Coronary artery (tissue), 2 donors: ENCODE measurements at regions not wholly inside any gene's neighbourhood (a gene's known extent, or its start where the extent isn't known, plus 50 kb on each side); places are given as distances from the start of the nearest gene placed in this dataset.

ENCODE experiments used
- DNase-seq: peaks from one replicate; pipeline ENCODE4 v3.0.0-alpha.2; 2017; ENCODE audit warnings: low spot score
- H3K27ac ChIP-seq, 2 donors: fragments of 200-600 bp; sonication (generic); one replicate each; pipeline ENCODE4 v1.5.1; 2016 to 2019
- H3K4me3 ChIP-seq: fragments of 200-600 bp; sonication (generic); 2 replicates; pipeline ENCODE4 v1.5.1; 2016; ENCODE audit warnings: mild to moderate bottlenecking, moderate library complexity
- CTCF ChIP-seq: fragments of 200-600 bp; sonication (generic); IDR thresholded peaks from one replicate; pipeline ENCODE4 v1.5.1; 2019; ENCODE audit warnings: antibody characterized with exemption

GRCh38 chr1:38272515-38272914, 225.9 kb upstream of the POU3F1 start:
- no peak for DNase-seq
- Histone ChIP-seq H3K4me3 (no peak overlapping the region), H3K27ac (no peak overlapping the region)
- no peak for TF ChIP-seq CTCF

GRCh38 chr1:38270849-38271633, 224.4 kb upstream of the POU3F1 start:
- TF ChIP-seq CTCF: no peak
- Histone ChIP-seq H3K4me3 (no peak overlapping the region), H3K27ac (no peak overlapping the region)
- no peak for DNase-seq

GRCh38 chr1:38269923-38270848, 223.6 kb upstream of the POU3F1 start:
- no peak overlapping the region for H3K4me3 ChIP-seq
- TF ChIP-seq CTCF: no peak
- DNase-seq: no peak
- H3K27ac ChIP-seq: no peak overlapping the region

GRCh38 chr1:38268226-38268625, 221.6 kb upstream of the POU3F1 start:
- DNase-seq: no peak
- no peak overlapping the region for H3K4me3 ChIP-seq
- TF ChIP-seq CTCF: no peak
- H3K27ac ChIP-seq: no peak overlapping the region

GRCh38 chr1:38267037-38268036, 220.7 kb upstream of the POU3F1 start:
- Histone ChIP-seq H3K4me3 (no peak overlapping the region), H3K27ac (no peak overlapping the region)
- no peak for TF ChIP-seq CTCF
- DNase-seq: no peak

- no peak overlapping the region for H3K27ac ChIP-seq
- TF ChIP-seq CTCF: no peak
- DNase-seq: no peak
- no peak overlapping the region for H3K4me3 ChIP-seq
These were observed 219.6 kb upstream of the POU3F1 start for GRCh38 chr1:38266197-38266520.
